Neural cell (in vitro differentiated cells): ENCODE measurements at regions not wholly inside any gene's neighbourhood (a gene's known extent, or its start where the extent isn't known, plus 50 kb on each side); places are given as distances from the start of the nearest gene placed in this dataset.

Experiments
- H2AFZ ChIP-seq: fragments of 200-600, 300-800 bp; sonication (generic), shearing (Covaris generic); 2 replicates; pipeline ENCODE4 v1.6.0; 2014; ENCODE audit warnings: low read depth, mild to moderate bottlenecking, antibody characterized with exemption, low read length, moderate library complexity
- H3F3A ChIP-seq: fragments of 200-600 bp; shearing (Covaris generic); 2 replicates; pipeline ENCODE4 v1.6.1; 2016; ENCODE audit warnings: mild to moderate bottlenecking, moderate library complexity, mixed read lengths, antibody characterized with exemption, low read length; ENCODE audit not compliant: insufficient read depth, poor library complexity, severe bottlenecking
- H3K27ac ChIP-seq: fragments of 200-600, 300-800 bp; sonication (generic), shearing (Covaris generic); 2 replicates; pipeline ENCODE4 v1.5.1; 2014; ENCODE audit warnings: mild to moderate bottlenecking, low read length, moderate library complexity
- H3K27me3 ChIP-seq: fragments of 300-800, 200-600 bp; sonication (generic), shearing (Covaris generic); 2 replicates; pipeline ENCODE4 v1.6.0; 2014; ENCODE audit warnings: mild to moderate bottlenecking, low read depth, low read length, moderate library complexity; ENCODE audit not compliant: insufficient read depth
- H3K36me3 ChIP-seq: fragments of 300-800, 200-600 bp; sonication (generic), shearing (Covaris generic); 2 replicates; pipeline ENCODE4 v1.5.1; 2014; ENCODE audit warnings: mild to moderate bottlenecking, antibody characterized with exemption, low read length, moderate library complexity; ENCODE audit not compliant: insufficient read depth
- H3K4me2 ChIP-seq: fragments of 300-800, 200-600 bp; sonication (generic), shearing (Covaris generic); 2 replicates; pipeline ENCODE4 v1.6.0; 2014; ENCODE audit warnings: mild to moderate bottlenecking, low read length
- H3K4me3 ChIP-seq: fragments of 300-800, 200-600 bp; sonication (generic), shearing (Covaris generic); 2 replicates; pipeline ENCODE4 v1.5.1; 2014; ENCODE audit warnings: mild to moderate bottlenecking, low read length, moderate library complexity
- H3K79me2 ChIP-seq: fragments of 200-600 bp; shearing (Covaris generic); replicated peaks from 2 replicates; pipeline ENCODE4 v1.6.0; 2014; ENCODE audit warnings: mild to moderate bottlenecking, low read length, moderate library complexity; ENCODE audit not compliant: insufficient read depth
- H3K9ac ChIP-seq: fragments of 300-800, 200-600 bp; sonication (generic), shearing (Covaris generic); 2 replicates; pipeline ENCODE4 v1.6.1; 2016; ENCODE audit warnings: mild to moderate bottlenecking, low read length, mixed read lengths
- H3K9me2 ChIP-seq: fragments of 200-600 bp; shearing (Covaris generic); 2 replicates; pipeline ENCODE4 v1.6.1; 2016; ENCODE audit warnings: mild to moderate bottlenecking, low read length, mixed read lengths; ENCODE audit not compliant: insufficient read depth
- H3K9me3 ChIP-seq: fragments of 200-600, 300-800 bp; sonication (generic), shearing (Covaris generic); 2 replicates; pipeline ENCODE4 v1.6.1; 2016; ENCODE audit warnings: mild to moderate bottlenecking, mixed run types, low read length, moderate library complexity, mixed read lengths
- H4K20me1 ChIP-seq: fragments of 200-600 bp; shearing (Covaris generic); 2 replicates; pipeline ENCODE4 v1.6.1; 2016; ENCODE audit warnings: mild to moderate bottlenecking, mixed run types; ENCODE audit not compliant: insufficient read depth
- EP300 ChIP-seq: fragments of 450-650 bp; conservative IDR thresholded peaks from 2 replicates; pipeline ENCODE4 v1.6.1; 2014; ENCODE audit warnings: antibody characterized with exemption, mild to moderate bottlenecking, moderate library complexity; ENCODE audit not compliant: poor library complexity, severe bottlenecking
- EZH2 ChIP-seq: fragments of 200-600, 300-800 bp; shearing (Covaris generic), sonication (generic); IDR thresholded peaks from 2 replicates; pipeline ENCODE4 v1.6.1; 2014; ENCODE audit warnings: antibody characterized with exemption, low read length, borderline replicate concordance, mild to moderate bottlenecking; ENCODE audit not compliant: insufficient read depth, poor library complexity, severe bottlenecking
- MXI1 ChIP-seq: fragments of 450-650 bp; conservative IDR thresholded peaks from 2 replicates; pipeline ENCODE4 v1.6.1; 2014; ENCODE audit warnings: antibody characterized with exemption, mild to moderate bottlenecking; ENCODE audit not compliant: poor library complexity, severe bottlenecking
- POLR2AphosphoS5 ChIP-seq: IDR thresholded peaks from 2 replicates; pipeline ENCODE4 v1.6.1; 2012
- RAD21 ChIP-seq: fragments of 450-650 bp; conservative IDR thresholded peaks from 2 replicates; pipeline ENCODE4 v1.6.1; 2014; ENCODE audit warnings: antibody characterized with exemption, mild to moderate bottlenecking, moderate library complexity
- SMC3 ChIP-seq: fragments of 450-650 bp; conservative IDR thresholded peaks from 2 replicates; pipeline ENCODE4 v1.6.1; 2014; ENCODE audit warnings: antibody characterized with exemption, mild to moderate bottlenecking, moderate library complexity; ENCODE audit not compliant: poor library complexity
- TAF1 ChIP-seq: IDR thresholded peaks from 2 replicates; pipeline ENCODE4 v1.6.1; 2012; ENCODE audit warnings: low read depth
- TF ChIP-seq, protein P1 (sequence below): fragments of 450-650 bp; IDR thresholded peaks from 2 replicates; pipeline ENCODE4 v1.5.1; 2014; ENCODE audit warnings: antibody characterized with exemption, mild to moderate bottlenecking, moderate library complexity; ENCODE audit not compliant: poor library complexity, severe bottlenecking
- TF ChIP-seq, protein P2 (sequence below): IDR thresholded peaks from 2 replicates; pipeline ENCODE4 v1.6.1; 2012; ENCODE audit warnings: borderline replicate concordance

DNA sequence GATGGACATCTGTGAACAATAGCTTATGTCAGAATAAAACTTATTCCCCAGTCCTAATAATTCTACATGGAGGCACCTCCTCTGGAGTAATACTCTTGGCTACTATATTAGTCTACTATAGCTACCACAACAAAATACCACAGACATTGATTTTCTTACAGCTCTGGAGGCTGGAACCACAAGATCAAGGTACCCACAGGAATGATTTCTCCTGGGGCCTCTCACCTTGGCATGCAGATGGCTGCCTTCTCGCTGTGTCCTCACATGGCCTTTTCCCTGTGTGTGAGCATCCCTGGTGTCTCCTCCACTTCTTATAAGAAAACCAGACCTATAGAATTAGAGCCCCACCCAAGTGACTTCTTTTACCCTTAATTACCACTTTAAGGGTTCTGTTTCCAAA, 244.3 kb downstream of the BARHL2 start:
- Histone ChIP-seq H3K4me3 (no peak overlapping the region), H3F3A (no peaks in the 10 kb centered on the region), H3K27me3 (no peaks in the 10 kb centered on the region), H2AFZ (no peak overlapping the region), H3K27ac (no peak overlapping the region), H3K4me2 (no peak overlapping the region), H3K9ac (no peak overlapping the region), H4K20me1 (no peaks in the 10 kb centered on the region), H3K9me2 (no peaks in the 10 kb centered on the region), H3K9me3 (no peaks in the 10 kb centered on the region), H3K36me3 (no peaks in the 10 kb centered on the region), H3K79me2 (no peaks in the 10 kb centered on the region)
- TF ChIP-seq EP300 (no peak), POLR2AphosphoS5 (no peak), EZH2 (no peak), TAF1 (no peak), MXI1 (no peak), RAD21 (no peak), SMC3 (no peak)
- TF ChIP-seq, protein P1, sequence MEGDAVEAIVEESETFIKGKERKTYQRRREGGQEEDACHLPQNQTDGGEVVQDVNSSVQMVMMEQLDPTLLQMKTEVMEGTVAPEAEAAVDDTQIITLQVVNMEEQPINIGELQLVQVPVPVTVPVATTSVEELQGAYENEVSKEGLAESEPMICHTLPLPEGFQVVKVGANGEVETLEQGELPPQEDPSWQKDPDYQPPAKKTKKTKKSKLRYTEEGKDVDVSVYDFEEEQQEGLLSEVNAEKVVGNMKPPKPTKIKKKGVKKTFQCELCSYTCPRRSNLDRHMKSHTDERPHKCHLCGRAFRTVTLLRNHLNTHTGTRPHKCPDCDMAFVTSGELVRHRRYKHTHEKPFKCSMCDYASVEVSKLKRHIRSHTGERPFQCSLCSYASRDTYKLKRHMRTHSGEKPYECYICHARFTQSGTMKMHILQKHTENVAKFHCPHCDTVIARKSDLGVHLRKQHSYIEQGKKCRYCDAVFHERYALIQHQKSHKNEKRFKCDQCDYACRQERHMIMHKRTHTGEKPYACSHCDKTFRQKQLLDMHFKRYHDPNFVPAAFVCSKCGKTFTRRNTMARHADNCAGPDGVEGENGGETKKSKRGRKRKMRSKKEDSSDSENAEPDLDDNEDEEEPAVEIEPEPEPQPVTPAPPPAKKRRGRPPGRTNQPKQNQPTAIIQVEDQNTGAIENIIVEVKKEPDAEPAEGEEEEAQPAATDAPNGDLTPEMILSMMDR: no peak
- TF ChIP-seq, protein P2, sequence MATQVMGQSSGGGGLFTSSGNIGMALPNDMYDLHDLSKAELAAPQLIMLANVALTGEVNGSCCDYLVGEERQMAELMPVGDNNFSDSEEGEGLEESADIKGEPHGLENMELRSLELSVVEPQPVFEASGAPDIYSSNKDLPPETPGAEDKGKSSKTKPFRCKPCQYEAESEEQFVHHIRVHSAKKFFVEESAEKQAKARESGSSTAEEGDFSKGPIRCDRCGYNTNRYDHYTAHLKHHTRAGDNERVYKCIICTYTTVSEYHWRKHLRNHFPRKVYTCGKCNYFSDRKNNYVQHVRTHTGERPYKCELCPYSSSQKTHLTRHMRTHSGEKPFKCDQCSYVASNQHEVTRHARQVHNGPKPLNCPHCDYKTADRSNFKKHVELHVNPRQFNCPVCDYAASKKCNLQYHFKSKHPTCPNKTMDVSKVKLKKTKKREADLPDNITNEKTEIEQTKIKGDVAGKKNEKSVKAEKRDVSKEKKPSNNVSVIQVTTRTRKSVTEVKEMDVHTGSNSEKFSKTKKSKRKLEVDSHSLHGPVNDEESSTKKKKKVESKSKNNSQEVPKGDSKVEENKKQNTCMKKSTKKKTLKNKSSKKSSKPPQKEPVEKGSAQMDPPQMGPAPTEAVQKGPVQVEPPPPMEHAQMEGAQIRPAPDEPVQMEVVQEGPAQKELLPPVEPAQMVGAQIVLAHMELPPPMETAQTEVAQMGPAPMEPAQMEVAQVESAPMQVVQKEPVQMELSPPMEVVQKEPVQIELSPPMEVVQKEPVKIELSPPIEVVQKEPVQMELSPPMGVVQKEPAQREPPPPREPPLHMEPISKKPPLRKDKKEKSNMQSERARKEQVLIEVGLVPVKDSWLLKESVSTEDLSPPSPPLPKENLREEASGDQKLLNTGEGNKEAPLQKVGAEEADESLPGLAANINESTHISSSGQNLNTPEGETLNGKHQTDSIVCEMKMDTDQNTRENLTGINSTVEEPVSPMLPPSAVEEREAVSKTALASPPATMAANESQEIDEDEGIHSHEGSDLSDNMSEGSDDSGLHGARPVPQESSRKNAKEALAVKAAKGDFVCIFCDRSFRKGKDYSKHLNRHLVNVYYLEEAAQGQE: no peak

- Histone ChIP-seq H4K20me1 (no peaks in the 10 kb centered on the region), H3K9ac (no peak overlapping the region), H3K4me3 (no peak overlapping the region), H3K4me2 (no peak overlapping the region), H3K79me2 (no peaks in the 10 kb centered on the region), H3K9me3 (no peaks in the 10 kb centered on the region), H3K27me3 (no peaks in the 10 kb centered on the region), H3F3A (no peaks in the 10 kb centered on the region), H3K9me2 (no peaks in the 10 kb centered on the region), H3K27ac (no peak overlapping the region), H3K36me3 (no peaks in the 10 kb centered on the region), H2AFZ (no peak overlapping the region)
- TF ChIP-seq MXI1: no peak
- TF ChIP-seq EZH2: no peak
- TF ChIP-seq, protein P1: no peak
- no peak for TF ChIP-seq RAD21
- TF ChIP-seq, protein P2: no peak
- no peak for TF ChIP-seq TAF1
These were observed 257.5 kb downstream of the BARHL2 start for GRCh38 chr1:90459570-90459969.
